Left ventricle myocardium inferior (tissue), 1 donor: ENCODE measurements at regions not wholly inside any gene's neighbourhood (a gene's known extent, or its start where the extent isn't known, plus 50 kb on each side); places are given as distances from the start of the nearest gene placed in this dataset.

Experiments used
- DNase-seq: peaks from one replicate; pipeline ENCODE4 v3.0.0-alpha.2; 2020
- H3K27ac ChIP-seq: fragments of 200-600 bp; replicated peaks from 2 replicates; pipeline ENCODE4 v1.8.0; 2021
- H3K27me3 ChIP-seq: fragments of 200-600 bp; 2 replicates; pipeline ENCODE4 v1.8.0; 2021; ENCODE audit warnings: low read depth
- H3K36me3 ChIP-seq: fragments of 200-600 bp; 2 replicates; pipeline ENCODE4 v1.8.0; 2021
- H3K4me1 ChIP-seq: fragments of 200-600 bp; 2 replicates; pipeline ENCODE4 v1.8.0; 2021
- H3K4me3 ChIP-seq: fragments of 200-600 bp; 2 replicates; pipeline ENCODE4 v1.8.0; 2021; ENCODE audit warnings: mild to moderate bottlenecking, moderate library complexity
- H3K9me3 ChIP-seq: fragments of 200-600 bp; replicated peaks from 2 replicates; pipeline ENCODE4 v1.8.0; 2021
- CTCF ChIP-seq: fragments of 200-600 bp; IDR thresholded peaks from 2 replicates; pipeline ENCODE4 v1.8.0; 2021; ENCODE audit warnings: antibody characterized with exemption, mild to moderate bottlenecking, borderline replicate concordance
- intact Hi-C: fragments of 100-400 bp; cut with micrococcal nuclease; formaldehyde crosslinking; loops from one replicate; pipeline ENCODE4 v1.11.0; 2022
- donor health status: DM: no; HTN: yes; CAD: no; lungs with severe emphysema.

GRCh38 chrX:68908071-68908470 is 79.2 kb downstream of the EFNB1 start:
- intact Hi-C loops: no loop called here
- Histone ChIP-seq H3K27ac (no peak overlapping the region), H3K4me3 (no peak overlapping the region), H3K4me1 (peaks cover 12% of the 10 kb centered on the region), H3K36me3 (no peaks in the 10 kb centered on the region), H3K27me3 (no peaks in the 10 kb centered on the region), H3K9me3 (no peaks in the 10 kb centered on the region)
- DNase-seq: no peak
- TF ChIP-seq CTCF: no peak

GRCh38 chrX:68902706-68903504 is 74.1 kb downstream of the EFNB1 start:
- H3K27me3 ChIP-seq: no peaks in the 10 kb centered on the region
- no peak for DNase-seq
- H3K27ac ChIP-seq: no peak overlapping the region
- no peaks in the 10 kb centered on the region for H3K36me3 ChIP-seq
- intact Hi-C loops: no loop called here
- H3K4me1 ChIP-seq: no peaks in the 10 kb centered on the region
- TF ChIP-seq CTCF: no peak
- H3K4me3 ChIP-seq: no peak overlapping the region
- H3K9me3 ChIP-seq: no peaks in the 10 kb centered on the region

GRCh38 chrX:68901519-68901918 is 72.7 kb downstream of the EFNB1 start:
- H3K27me3 ChIP-seq: no peaks in the 10 kb centered on the region
- peaks cover 12% of the 10 kb centered on the region for H3K4me1 ChIP-seq
- no peak overlapping the region for H3K4me3 ChIP-seq
- H3K27ac ChIP-seq: no peak overlapping the region
- intact Hi-C loops: no loop called here
- no peak for TF ChIP-seq CTCF
- no peak for DNase-seq
- no peaks in the 10 kb centered on the region for H3K9me3 ChIP-seq
- no peaks in the 10 kb centered on the region for H3K36me3 ChIP-seq

GRCh38 chrX:68898598-68898997 is 69.8 kb downstream of the EFNB1 start:
- intact Hi-C loops: no loop called here
- no peak for TF ChIP-seq CTCF

GRCh38 chrX:68897118-68897945 is 68.5 kb downstream of the EFNB1 start:
- Histone ChIP-seq H3K4me1 (peaks cover 44% of the 10 kb centered on the region), H3K27me3 (no peaks in the 10 kb centered on the region), H3K36me3 (no peaks in the 10 kb centered on the region), H3K4me3 (no peak overlapping the region), H3K27ac (peak overlapping the region; percentile 94), H3K9me3 (no peaks in the 10 kb centered on the region)
- intact Hi-C loops: no loop called here
- TF ChIP-seq CTCF: no peak
- DNase-seq: no peak

More at GRCh38 chrX:68898598-68898997, 69.8 kb downstream of the EFNB1 start:
- Histone ChIP-seq H3K4me3 (no peak overlapping the region), H3K4me1 (peaks cover 36% of the 10 kb centered on the region), H3K9me3 (no peaks in the 10 kb centered on the region), H3K27me3 (no peaks in the 10 kb centered on the region), H3K27ac (no peak overlapping the region), H3K36me3 (no peaks in the 10 kb centered on the region)
- DNase-seq: no peak
